Vagina (tissue), 2 donors: ENCODE measurements at regions not wholly inside any gene's neighbourhood (a gene's known extent, or its start where the extent isn't known, plus 50 kb on each side); places are given as distances from the start of the nearest gene placed in this dataset.

ENCODE experiments used
- POLR2A ChIP-seq, 2 donors: fragments of 450-650 bp; IDR thresholded peaks; one replicate each; pipeline ENCODE4 v1.6.1; 2017; ENCODE audit warnings: antibody characterized with exemption in 2 of 2, mild to moderate bottlenecking in 2 of 2, moderate library complexity in 2 of 2
- POLR2AphosphoS5 ChIP-seq, 2 donors: sonication (generic); formaldehyde crosslinking; IDR thresholded peaks; one replicate each; pipeline ENCODE4 v1.9.0; 2017; ENCODE audit warnings: antibody characterized with exemption in 2 of 2, mild to moderate bottlenecking in 2 of 2, low read depth in 1 of 2; ENCODE audit not compliant: insufficient read depth in 1 of 2
- TF ChIP-seq, protein P1 (sequence below), 3 experiments: fragments of 450-650 bp in 2 of 3; fragments of 200-600 bp in 1 of 3; sonication (generic) in 1 of 3; IDR thresholded peaks; one replicate each; pipeline ENCODE4 v1.5.1; 2017 to 2019; ENCODE audit warnings: antibody characterized with exemption in 3 of 3, mild to moderate bottlenecking in 2 of 3, moderate library complexity in 2 of 3

GRCh38 chr17:77032929-77033328 lies 107.8 kb upstream of the SEC14L1 start:
- TF ChIP-seq, protein P1, sequence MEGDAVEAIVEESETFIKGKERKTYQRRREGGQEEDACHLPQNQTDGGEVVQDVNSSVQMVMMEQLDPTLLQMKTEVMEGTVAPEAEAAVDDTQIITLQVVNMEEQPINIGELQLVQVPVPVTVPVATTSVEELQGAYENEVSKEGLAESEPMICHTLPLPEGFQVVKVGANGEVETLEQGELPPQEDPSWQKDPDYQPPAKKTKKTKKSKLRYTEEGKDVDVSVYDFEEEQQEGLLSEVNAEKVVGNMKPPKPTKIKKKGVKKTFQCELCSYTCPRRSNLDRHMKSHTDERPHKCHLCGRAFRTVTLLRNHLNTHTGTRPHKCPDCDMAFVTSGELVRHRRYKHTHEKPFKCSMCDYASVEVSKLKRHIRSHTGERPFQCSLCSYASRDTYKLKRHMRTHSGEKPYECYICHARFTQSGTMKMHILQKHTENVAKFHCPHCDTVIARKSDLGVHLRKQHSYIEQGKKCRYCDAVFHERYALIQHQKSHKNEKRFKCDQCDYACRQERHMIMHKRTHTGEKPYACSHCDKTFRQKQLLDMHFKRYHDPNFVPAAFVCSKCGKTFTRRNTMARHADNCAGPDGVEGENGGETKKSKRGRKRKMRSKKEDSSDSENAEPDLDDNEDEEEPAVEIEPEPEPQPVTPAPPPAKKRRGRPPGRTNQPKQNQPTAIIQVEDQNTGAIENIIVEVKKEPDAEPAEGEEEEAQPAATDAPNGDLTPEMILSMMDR (IDR thresholded peaks at IDR 0.05) = no peak
- TF ChIP-seq POLR2A (IDR thresholded peaks at IDR 0.05) (no peak), POLR2AphosphoS5 (IDR thresholded peaks at IDR 0.05; ENCODE audit: insufficient read depth in 1 of 2, low read depth in 1 of 2) (no peak)
